DND-41 (cell line): ENCODE measurements at regions not wholly inside any gene's neighbourhood (a gene's known extent, or its start where the extent isn't known, plus 50 kb on each side); places are given as distances from the start of the nearest gene placed in this dataset.

ENCODE experiments used
- CTCF ChIP-seq: IDR thresholded peaks from 2 replicates; pipeline ENCODE4 v1.5.1; 2012; ENCODE audit warnings: borderline replicate concordance, low read length, moderate library complexity, mild to moderate bottlenecking; ENCODE audit not compliant: poor library complexity, severe bottlenecking; ENCODE audit errors: extremely low read depth
- EZH2 ChIP-seq: IDR thresholded peaks from 3 replicates; pipeline ENCODE4 v1.6.1; 2012; ENCODE audit warnings: borderline replicate concordance, low read depth, mild to moderate bottlenecking, moderate library complexity, low read length, inconsistent platforms; ENCODE audit not compliant: severe bottlenecking

GRCh38 chr9:88835038-88835466, 156.2 kb upstream of the S1PR3 start:
- TF ChIP-seq CTCF (no peak), EZH2 (no peak)
